A549 (cell line): ENCODE measurements at regions not wholly inside any gene's neighbourhood (a gene's known extent, or its start where the extent isn't known, plus 50 kb on each side); places are given as distances from the start of the nearest gene placed in this dataset.

Source experiments
- ATAC-seq, 2 experiments: fragments of 200-7000 bp in 1 of 2; fragments of >200 bp in 1 of 2; cut with Nextera tagmentation in 1 of 2; cut with Tn5 transposase in 1 of 2; 3 replicates each; pipeline versions ENCODE4 v1.8.0 to v1.9.1; 2018 to 2020; ENCODE audit warnings: mild to moderate bottlenecking in 1 of 2, moderate library complexity in 1 of 2
- CTCF ChIA-PET: fragments of 300-600 bp; sonication (Branson Sonifier 250); formaldehyde crosslinking; extraction: SDS; loops from one replicate; lab custom pipeline; 2021; ENCODE audit warnings: antibody characterized with exemption, inconsistent platforms; lab: Yijun Ruan, JAX
- POLR2A ChIA-PET: fragments of 350-600 bp; formaldehyde crosslinking; extraction: SDS; loops from one replicate; lab custom pipeline; 2021; ENCODE audit warnings: antibody characterized with exemption, inconsistent platforms; lab: Yijun Ruan, JAX
- DNase-seq, 2 experiments: peaks; one replicate each; pipeline versions ENCODE4 v3.0.0 to v3.0.0-alpha.2; 2011 to 2016; ENCODE audit warnings: low read depth in 1 of 2, low spot score in 1 of 2
- FAIRE-seq: peaks from 2 replicates; lab custom pipeline; 2011; peaks lifted over from hg19 to GRCh38; lab: Jason Lieb, UNC
- H3K27ac ChIP-seq, 2 experiments: fragments of >200 bp; sonication (Bioruptor Twin); formaldehyde crosslinking; 3 replicates each; pipeline ENCODE4 v1.5.1; 2016 to 2017
- H3K4me1 ChIP-seq: fragments of >200 bp; sonication (Bioruptor Twin); formaldehyde crosslinking; 3 replicates; pipeline ENCODE4 v1.6.1; 2016
- H3K4me2 ChIP-seq: fragments of >200 bp; sonication (Bioruptor Twin); formaldehyde crosslinking; 3 replicates; pipeline ENCODE4 v1.6.1; 2016
- H3K4me3 ChIP-seq: fragments of >200 bp; sonication (Bioruptor Twin); formaldehyde crosslinking; 3 replicates; pipeline ENCODE4 v1.5.1; 2016
- H3K9me3 ChIP-seq: fragments of >200 bp; sonication (Bioruptor Twin); formaldehyde crosslinking; 3 replicates; pipeline ENCODE4 v1.6.1; 2016
- BHLHE40 ChIP-seq: IDR thresholded peaks from 2 replicates; pipeline ENCODE4 v1.6.1; 2012; ENCODE audit warnings: low read depth, low read length, inconsistent platforms
- CHD4 ChIP-seq: fragments of 200-600 bp; sonication (generic); IDR thresholded peaks from 2 replicates; pipeline ENCODE4 v1.6.1; 2016; ENCODE audit warnings: antibody characterized with exemption, mild to moderate bottlenecking, borderline replicate concordance
- CTCF ChIP-seq: fragments of >200 bp; sonication (Bioruptor Twin); formaldehyde crosslinking; IDR thresholded peaks from 3 replicates; pipeline ENCODE4 v1.5.1; 2016
- EHMT2 ChIP-seq: fragments of 200-600 bp; sonication (generic); IDR thresholded peaks from 2 replicates; pipeline ENCODE4 v1.6.1; 2016; ENCODE audit warnings: antibody characterized with exemption, low read depth, mild to moderate bottlenecking, moderate library complexity
- EP300 ChIP-seq, 2 experiments: fragments of >200 bp; sonication (Bioruptor Twin); formaldehyde crosslinking; IDR thresholded peaks; 2 replicates in 1 of 2; 3 replicates in 1 of 2; pipeline ENCODE4 v1.6.1; 2016 to 2017
- FOSL2 ChIP-seq, 2 experiments: fragments of 450-650 bp in 1 of 2; fragments of >200 bp in 1 of 2; sonication (Bioruptor Twin) in 1 of 2; formaldehyde crosslinking; IDR thresholded peaks; 2 replicates each; pipeline versions ENCODE4 v1.5.0 to v1.6.1; 2016 to 2020; ENCODE audit warnings: mild to moderate bottlenecking in 1 of 2, moderate library complexity in 1 of 2
- FOXS1 ChIP-seq: fragments of 250-450 bp; sonication (Bioruptor Pico); IDR thresholded peaks from 2 replicates; pipeline ENCODE4 v1.5.0; 2020; ENCODE audit warnings: mild to moderate bottlenecking, moderate library complexity
- HDAC2 ChIP-seq: fragments of 200-600 bp; sonication (generic); IDR thresholded peaks from 2 replicates; pipeline ENCODE4 v1.6.1; 2016
- HOXA7 ChIP-seq: fragments of 250-450 bp; sonication (Bioruptor Pico); IDR thresholded peaks from 2 replicates; pipeline ENCODE4 v1.5.0; 2020; ENCODE audit warnings: mild to moderate bottlenecking, moderate library complexity
- HOXB13 ChIP-seq: fragments of 250-450 bp; sonication (Bioruptor Pico); IDR thresholded peaks from 2 replicates; pipeline ENCODE4 v1.5.0; 2020; ENCODE audit warnings: low read depth, mild to moderate bottlenecking, moderate library complexity
- JUN ChIP-seq, 2 experiments: fragments of >200 bp; sonication (Bioruptor Twin); formaldehyde crosslinking; IDR thresholded peaks; 2 replicates in 1 of 2; 3 replicates in 1 of 2; pipeline ENCODE4 v1.6.1; 2016 to 2017
- KDM1A ChIP-seq: fragments of 200-600 bp; sonication (generic); IDR thresholded peaks from 2 replicates; pipeline ENCODE4 v1.6.1; 2016; ENCODE audit warnings: low read depth, mild to moderate bottlenecking
- KDM5A ChIP-seq: fragments of 200-600 bp; sonication (generic); IDR thresholded peaks from 2 replicates; pipeline ENCODE4 v1.6.1; 2016; ENCODE audit warnings: antibody characterized with exemption, mild to moderate bottlenecking
- MAFK ChIP-seq: fragments of 450-650 bp; IDR thresholded peaks from 2 replicates; pipeline ENCODE4 v1.6.1; 2014; ENCODE audit not compliant: partially characterized antibody
- MAX ChIP-seq: IDR thresholded peaks from 2 replicates; pipeline ENCODE4 v1.6.1; 2012
- PHF8 ChIP-seq: fragments of 200-600 bp; sonication (generic); IDR thresholded peaks from 2 replicates; pipeline ENCODE4 v1.6.1; 2016; ENCODE audit warnings: low read depth, mild to moderate bottlenecking, antibody characterized with exemption, moderate library complexity, borderline replicate concordance
- POLR2A ChIP-seq: IDR thresholded peaks from 2 replicates; pipeline ENCODE4 v1.6.1; 2012; ENCODE audit warnings: mild to moderate bottlenecking, low read length
- RFX5 ChIP-seq: fragments of 450-650 bp; IDR thresholded peaks from 2 replicates; pipeline ENCODE4 v1.7.1; 2014; ENCODE audit warnings: antibody characterized with exemption, mild to moderate bottlenecking, moderate library complexity
- RNF2 ChIP-seq: fragments of 200-600 bp; sonication (generic); IDR thresholded peaks from 2 replicates; pipeline ENCODE4 v1.6.1; 2016; ENCODE audit warnings: low read depth, mild to moderate bottlenecking, antibody characterized with exemption, moderate library complexity, borderline replicate concordance
- SREBF2 ChIP-seq: fragments of 450-650 bp; IDR thresholded peaks from 2 replicates; pipeline ENCODE4 v1.6.1; 2014; ENCODE audit warnings: mild to moderate bottlenecking, moderate library complexity
- ZFP36 ChIP-seq: fragments of 450-650 bp; IDR thresholded peaks from 2 replicates; pipeline ENCODE4 v1.6.1; 2014; ENCODE audit warnings: borderline replicate concordance; ENCODE audit not compliant: partially characterized antibody
- ZNF302 ChIP-seq: fragments of 250-450 bp; sonication (Bioruptor Pico); IDR thresholded peaks from 2 replicates; pipeline ENCODE4 v1.9.0; 2021; ENCODE audit warnings: inconsistent platforms, mild to moderate bottlenecking, moderate library complexity
- ZSCAN20 ChIP-seq: fragments of 250-450 bp; sonication (Bioruptor Pico); IDR thresholded peaks from 2 replicates; pipeline ENCODE4 v1.8.0; 2022; ENCODE audit warnings: mild to moderate bottlenecking, moderate library complexity
- WGBS: methylation state at CpG from one replicate; pipeline ENCODE4 v1.1.6; 2017; ENCODE audit errors: missing lambda C conversion rate; 5-methylcytosine and 5-hydroxymethylcytosine counted together
- TF ChIP-seq, protein P1 (sequence below): fragments of >200 bp; sonication (Bioruptor Twin); formaldehyde crosslinking; IDR thresholded peaks from 2 replicates; pipeline ENCODE4 v1.6.1; 2016
- TF ChIP-seq, protein P2 (sequence below): fragments of 200-600 bp; sonication (generic); IDR thresholded peaks from 2 replicates; pipeline ENCODE4 v1.6.1; 2016; ENCODE audit warnings: antibody characterized with exemption, mild to moderate bottlenecking, moderate library complexity
- TF ChIP-seq, protein P3 (sequence below): fragments of 150-350 bp; IDR thresholded peaks from 2 replicates; pipeline ENCODE4 v1.6.1; 2014; ENCODE audit warnings: low read depth, mild to moderate bottlenecking, low read length

DNA sequence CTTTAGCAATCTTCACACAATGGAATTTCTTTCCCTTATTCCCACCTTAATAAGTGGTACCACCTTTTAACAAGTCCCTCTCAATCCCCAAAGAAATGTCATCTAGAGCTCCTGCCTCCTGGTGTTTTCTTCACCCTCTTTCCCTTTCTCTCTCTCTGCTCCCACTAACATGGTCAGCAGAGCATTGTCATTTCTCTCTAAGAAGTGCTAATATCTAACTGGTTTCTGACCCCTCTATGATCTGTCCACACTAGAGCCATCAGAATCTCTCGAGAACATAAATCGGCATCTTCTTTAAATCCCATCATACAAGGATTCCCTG lies 161.2 kb upstream of the DTNA start (continued):
- TF ChIP-seq CTCF, result no peak

GRCh38 chr18:34549367-34549766 lies 160.7 kb upstream of the DTNA start:
- Histone ChIP-seq H3K4me1 (no peaks in the 10 kb centered on the region), H3K27ac (no peak overlapping the region), H3K4me2 (no peak overlapping the region)
- no peak for FAIRE-seq
- ChIA-PET CTCF (no interaction called here), POLR2A (no interaction called here)
- no peak for ATAC-seq
- no peak for TF ChIP-seq KDM5A
- no peak for TF ChIP-seq CTCF
- TF ChIP-seq FOXS1 (CRISPR knock-in tag), result no peak
- TF ChIP-seq ZSCAN20 (CRISPR knock-in tag), result no peak
- TF ChIP-seq RNF2, result no peak
- TF ChIP-seq, protein P1, sequence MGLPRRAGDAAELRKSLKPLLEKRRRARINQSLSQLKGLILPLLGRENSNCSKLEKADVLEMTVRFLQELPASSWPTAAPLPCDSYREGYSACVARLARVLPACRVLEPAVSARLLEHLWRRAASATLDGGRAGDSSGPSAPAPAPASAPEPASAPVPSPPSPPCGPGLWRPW, result no peak
- TF ChIP-seq BHLHE40, result no peak
- no peak for TF ChIP-seq CHD4
- TF ChIP-seq ZFP36, result no peak
- TF ChIP-seq, protein P2, sequence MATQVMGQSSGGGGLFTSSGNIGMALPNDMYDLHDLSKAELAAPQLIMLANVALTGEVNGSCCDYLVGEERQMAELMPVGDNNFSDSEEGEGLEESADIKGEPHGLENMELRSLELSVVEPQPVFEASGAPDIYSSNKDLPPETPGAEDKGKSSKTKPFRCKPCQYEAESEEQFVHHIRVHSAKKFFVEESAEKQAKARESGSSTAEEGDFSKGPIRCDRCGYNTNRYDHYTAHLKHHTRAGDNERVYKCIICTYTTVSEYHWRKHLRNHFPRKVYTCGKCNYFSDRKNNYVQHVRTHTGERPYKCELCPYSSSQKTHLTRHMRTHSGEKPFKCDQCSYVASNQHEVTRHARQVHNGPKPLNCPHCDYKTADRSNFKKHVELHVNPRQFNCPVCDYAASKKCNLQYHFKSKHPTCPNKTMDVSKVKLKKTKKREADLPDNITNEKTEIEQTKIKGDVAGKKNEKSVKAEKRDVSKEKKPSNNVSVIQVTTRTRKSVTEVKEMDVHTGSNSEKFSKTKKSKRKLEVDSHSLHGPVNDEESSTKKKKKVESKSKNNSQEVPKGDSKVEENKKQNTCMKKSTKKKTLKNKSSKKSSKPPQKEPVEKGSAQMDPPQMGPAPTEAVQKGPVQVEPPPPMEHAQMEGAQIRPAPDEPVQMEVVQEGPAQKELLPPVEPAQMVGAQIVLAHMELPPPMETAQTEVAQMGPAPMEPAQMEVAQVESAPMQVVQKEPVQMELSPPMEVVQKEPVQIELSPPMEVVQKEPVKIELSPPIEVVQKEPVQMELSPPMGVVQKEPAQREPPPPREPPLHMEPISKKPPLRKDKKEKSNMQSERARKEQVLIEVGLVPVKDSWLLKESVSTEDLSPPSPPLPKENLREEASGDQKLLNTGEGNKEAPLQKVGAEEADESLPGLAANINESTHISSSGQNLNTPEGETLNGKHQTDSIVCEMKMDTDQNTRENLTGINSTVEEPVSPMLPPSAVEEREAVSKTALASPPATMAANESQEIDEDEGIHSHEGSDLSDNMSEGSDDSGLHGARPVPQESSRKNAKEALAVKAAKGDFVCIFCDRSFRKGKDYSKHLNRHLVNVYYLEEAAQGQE, result no peak
- TF ChIP-seq KDM1A, result no peak
- no peak for TF ChIP-seq EHMT2
- TF ChIP-seq FOSL2 (IDR thresholded peaks at IDR 0.05), result no peak
- TF ChIP-seq FOSL2 (CRISPR knock-in tag; IDR thresholded peaks at IDR 0.05), result no peak
- TF ChIP-seq, all 56 proteins: peak for 0
- H3K4me3 ChIP-seq, result no peak overlapping the region
- H3K9me3 ChIP-seq, result no peaks in the 10 kb centered on the region
- DNase-seq, result no peak

DNA sequence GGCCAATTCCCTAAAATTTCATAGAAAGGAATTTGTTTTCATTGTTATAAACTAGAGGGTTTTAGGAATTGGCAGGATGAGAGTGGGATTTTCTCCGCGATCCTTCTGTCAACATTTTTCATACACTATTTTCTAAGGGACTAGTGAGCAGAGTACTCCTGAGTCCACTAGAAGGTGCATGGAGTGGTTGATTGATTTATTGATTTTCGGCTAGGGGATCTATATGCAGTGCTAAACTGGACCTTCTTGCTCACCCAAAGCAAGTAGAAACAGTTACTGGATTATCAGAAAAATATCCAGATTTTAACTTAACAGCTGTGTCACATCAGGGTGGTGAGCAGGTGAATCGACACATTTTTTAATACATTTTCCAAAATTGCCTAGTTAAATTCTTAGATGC lies 159.9 kb upstream of the DTNA start:
- Histone ChIP-seq H3K4me2 (no peak overlapping the region), H3K27ac (no peak overlapping the region), H3K9me3 (no peaks in the 10 kb centered on the region), H3K4me1 (no peaks in the 10 kb centered on the region), H3K4me3 (no peak overlapping the region)
- POLR2A ChIA-PET, result no interaction called here
- 48% methylated on average over 4 of the region's 4 CpGs for WGBS
- no peak for FAIRE-seq
- CTCF ChIA-PET, result no interaction called here
- no peak for ATAC-seq
- no peak for DNase-seq
- no peak for TF ChIP-seq HOXA7 (CRISPR knock-in tag)
- TF ChIP-seq RFX5, result no peak
- no peak for TF ChIP-seq SREBF2
- TF ChIP-seq, protein P3, sequence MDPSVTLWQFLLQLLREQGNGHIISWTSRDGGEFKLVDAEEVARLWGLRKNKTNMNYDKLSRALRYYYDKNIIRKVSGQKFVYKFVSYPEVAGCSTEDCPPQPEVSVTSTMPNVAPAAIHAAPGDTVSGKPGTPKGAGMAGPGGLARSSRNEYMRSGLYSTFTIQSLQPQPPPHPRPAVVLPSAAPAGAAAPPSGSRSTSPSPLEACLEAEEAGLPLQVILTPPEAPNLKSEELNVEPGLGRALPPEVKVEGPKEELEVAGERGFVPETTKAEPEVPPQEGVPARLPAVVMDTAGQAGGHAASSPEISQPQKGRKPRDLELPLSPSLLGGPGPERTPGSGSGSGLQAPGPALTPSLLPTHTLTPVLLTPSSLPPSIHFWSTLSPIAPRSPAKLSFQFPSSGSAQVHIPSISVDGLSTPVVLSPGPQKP, result no peak
- TF ChIP-seq KDM5A, result no peak
- TF ChIP-seq ZNF302 (CRISPR knock-in tag), result no peak
- no peak for TF ChIP-seq JUN (IDR thresholded peaks at IDR 0.05)
- no peak for TF ChIP-seq PHF8
- no peak for TF ChIP-seq MAFK
- no peak for TF ChIP-seq EP300 (IDR thresholded peaks at IDR 0.05)
- TF ChIP-seq POLR2A, result no peak
- TF ChIP-seq MAX, result no peak
- TF ChIP-seq HDAC2, result no peak
- no peak for TF ChIP-seq HOXB13 (CRISPR knock-in tag)
- TF ChIP-seq RNF2, result no peak
